ENCODE measurements at regions not wholly inside any gene's neighbourhood (a gene's known extent, or its start where the extent isn't known, plus 50 kb on each side); places are given as distances from the start of the nearest gene placed in this dataset.

- TF ChIP-seq, protein P1, sequence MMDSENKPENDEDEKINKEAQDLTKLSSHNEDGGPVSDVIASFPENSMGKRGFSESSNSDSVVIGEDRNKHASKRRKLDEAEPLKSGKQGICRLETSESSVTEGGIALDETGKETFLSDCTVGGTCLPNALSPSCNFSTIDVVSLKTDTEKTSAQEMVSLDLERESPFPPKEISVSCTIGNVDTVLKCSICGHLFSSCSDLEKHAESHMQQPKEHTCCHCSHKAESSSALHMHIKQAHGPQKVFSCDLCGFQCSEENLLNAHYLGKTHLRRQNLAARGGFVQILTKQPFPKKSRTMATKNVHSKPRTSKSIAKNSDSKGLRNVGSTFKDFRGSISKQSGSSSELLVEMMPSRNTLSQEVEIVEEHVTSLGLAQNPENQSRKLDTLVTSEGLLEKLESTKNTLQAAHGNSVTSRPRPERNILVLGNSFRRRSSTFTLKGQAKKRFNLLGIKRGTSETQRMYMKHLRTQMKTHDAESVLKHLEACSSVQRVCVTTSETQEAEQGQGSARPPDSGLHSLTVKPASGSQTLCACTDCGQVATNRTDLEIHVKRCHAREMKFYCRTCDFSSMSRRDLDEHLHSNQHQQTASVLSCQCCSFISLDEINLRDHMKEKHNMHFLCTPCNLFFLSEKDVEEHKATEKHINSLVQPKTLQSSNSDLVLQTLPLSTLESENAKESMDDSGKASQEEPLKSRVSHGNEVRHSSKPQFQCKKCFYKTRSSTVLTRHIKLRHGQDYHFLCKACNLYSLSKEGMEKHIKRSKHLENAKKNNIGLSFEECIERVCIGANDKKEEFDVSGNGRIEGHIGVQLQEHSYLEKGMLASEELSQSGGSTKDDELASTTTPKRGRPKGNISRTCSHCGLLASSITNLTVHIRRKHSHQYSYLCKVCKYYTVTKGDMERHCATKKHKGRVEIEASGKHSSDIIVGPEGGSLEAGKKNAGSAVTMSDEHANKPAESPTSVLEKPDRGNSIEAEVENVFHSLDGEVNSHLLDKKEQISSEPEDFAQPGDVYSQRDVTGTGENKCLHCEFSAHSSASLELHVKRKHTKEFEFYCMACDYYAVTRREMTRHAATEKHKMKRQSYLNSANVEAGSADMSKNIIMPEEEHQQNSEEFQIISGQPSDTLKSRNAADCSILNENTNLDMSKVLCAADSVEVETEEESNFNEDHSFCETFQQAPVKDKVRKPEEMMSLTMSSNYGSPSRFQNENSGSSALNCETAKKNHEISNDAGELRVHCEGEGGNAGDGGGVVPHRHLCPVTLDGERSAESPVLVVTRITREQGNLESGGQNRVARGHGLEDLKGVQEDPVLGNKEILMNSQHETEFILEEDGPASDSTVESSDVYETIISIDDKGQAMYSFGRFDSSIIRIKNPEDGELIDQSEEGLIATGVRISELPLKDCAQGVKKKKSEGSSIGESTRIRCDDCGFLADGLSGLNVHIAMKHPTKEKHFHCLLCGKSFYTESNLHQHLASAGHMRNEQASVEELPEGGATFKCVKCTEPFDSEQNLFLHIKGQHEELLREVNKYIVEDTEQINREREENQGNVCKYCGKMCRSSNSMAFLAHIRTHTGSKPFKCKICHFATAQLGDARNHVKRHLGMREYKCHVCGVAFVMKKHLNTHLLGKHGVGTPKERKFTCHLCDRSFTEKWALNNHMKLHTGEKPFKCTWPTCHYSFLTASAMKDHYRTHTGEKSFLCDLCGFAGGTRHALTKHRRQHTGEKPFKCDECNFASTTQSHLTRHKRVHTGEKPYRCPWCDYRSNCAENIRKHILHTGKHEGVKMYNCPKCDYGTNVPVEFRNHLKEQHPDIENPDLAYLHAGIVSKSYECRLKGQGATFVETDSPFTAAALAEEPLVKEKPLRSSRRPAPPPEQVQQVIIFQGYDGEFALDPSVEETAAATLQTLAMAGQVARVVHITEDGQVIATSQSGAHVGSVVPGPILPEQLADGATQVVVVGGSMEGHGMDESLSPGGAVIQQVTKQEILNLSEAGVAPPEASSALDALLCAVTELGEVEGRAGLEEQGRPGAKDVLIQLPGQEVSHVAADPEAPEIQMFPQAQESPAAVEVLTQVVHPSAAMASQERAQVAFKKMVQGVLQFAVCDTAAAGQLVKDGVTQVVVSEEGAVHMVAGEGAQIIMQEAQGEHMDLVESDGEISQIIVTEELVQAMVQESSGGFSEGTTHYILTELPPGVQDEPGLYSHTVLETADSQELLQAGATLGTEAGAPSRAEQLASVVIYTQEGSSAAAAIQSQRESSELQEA (IDR thresholded peaks at IDR 0.05; ENCODE audit: low read depth), result no peak
- TF ChIP-seq ETV5 (CRISPR knock-in tag; IDR thresholded peaks at IDR 0.05; ENCODE audit: low read depth), result no peak
- no peak for TF ChIP-seq GABPA (tag; conservative IDR thresholded peaks at IDR 0.05; ENCODE audit: low read depth)
- TF ChIP-seq ZFP1 (CRISPR knock-in tag; IDR thresholded peaks at IDR 0.05), result no peak
- TF ChIP-seq ZNF224 (CRISPR knock-in tag; IDR thresholded peaks at IDR 0.05), result no peak
- no peak for TF ChIP-seq CAMTA2 (CRISPR knock-in tag; conservative IDR thresholded peaks at IDR 0.05)
Observed at GRCh38 chrX:25872786-25873185, 265.4 kb upstream of the MAGEB18 start (continued).

Measured in K562 (cell line).